BLaER1 (cell line): ENCODE measurements at regions not wholly inside any gene's neighbourhood (a gene's known extent, or its start where the extent isn't known, plus 50 kb on each side); places are given as distances from the start of the nearest gene placed in this dataset.

ENCODE experiments used
- H3K27ac ChIP-seq: shearing (Covaris generic); formaldehyde crosslinking; 2 replicates; pipeline ENCODE4 v1.8.1; 2022
- H3K27me3 ChIP-seq: shearing (Covaris generic); formaldehyde crosslinking; 2 replicates; pipeline ENCODE4 v1.8.1; 2022
- H3K36me3 ChIP-seq: shearing (Covaris generic); formaldehyde crosslinking; 2 replicates; pipeline ENCODE4 v1.8.1; 2022
- H3K4me1 ChIP-seq: shearing (Covaris generic); formaldehyde crosslinking; 2 replicates; pipeline ENCODE4 v1.8.1; 2022
- H3K4me2 ChIP-seq: shearing (Covaris generic); formaldehyde crosslinking; 2 replicates; pipeline ENCODE4 v1.8.1; 2022
- H3K4me3 ChIP-seq: shearing (Covaris generic); formaldehyde crosslinking; 2 replicates; pipeline ENCODE4 v1.8.1; 2022
- H3K9ac ChIP-seq: shearing (Covaris generic); formaldehyde crosslinking; 2 replicates; pipeline ENCODE4 v1.8.1; 2022
- H3K9me3 ChIP-seq: shearing (Covaris generic); formaldehyde crosslinking; 2 replicates; pipeline ENCODE4 v1.8.1; 2022
- H4K20me1 ChIP-seq: shearing (Covaris generic); formaldehyde crosslinking; 2 replicates; pipeline ENCODE4 v1.8.1; 2022
- Cebpa-rat ChIP-seq: shearing (Covaris generic); IDR thresholded peaks from 2 replicates; pipeline ENCODE4 v1.8.1; 2022

GRCh38 chr12:62164036-62164435, 96.2 kb upstream of the USP15 start:
- H3K27ac ChIP-seq: no peak overlapping the region
- TF ChIP-seq Cebpa-rat: no peak
- H3K27me3 ChIP-seq: no peaks in the 10 kb centered on the region
- H3K4me2 ChIP-seq: no peak overlapping the region
- H3K9ac ChIP-seq: no peak overlapping the region
- no peak overlapping the region for H3K4me3 ChIP-seq
- no peaks in the 10 kb centered on the region for H3K36me3 ChIP-seq
- H3K9me3 ChIP-seq: no peaks in the 10 kb centered on the region
- no peaks in the 10 kb centered on the region for H4K20me1 ChIP-seq
- peaks cover 10% of the 10 kb centered on the region for H3K4me1 ChIP-seq

GRCh38 chr12:62166525-62166924, 93.7 kb upstream of the USP15 start:
- Histone ChIP-seq H3K4me1 (no peaks in the 10 kb centered on the region), H3K4me3 (no peak overlapping the region), H3K9me3 (no peaks in the 10 kb centered on the region), H4K20me1 (no peaks in the 10 kb centered on the region), H3K4me2 (no peak overlapping the region), H3K27me3 (no peaks in the 10 kb centered on the region), H3K9ac (no peak overlapping the region), H3K36me3 (no peaks in the 10 kb centered on the region), H3K27ac (no peak overlapping the region)
- no peak for TF ChIP-seq Cebpa-rat

- Histone ChIP-seq H4K20me1 (no peaks in the 10 kb centered on the region), H3K4me1 (no peaks in the 10 kb centered on the region), H3K36me3 (no peaks in the 10 kb centered on the region), H3K9ac (no peak overlapping the region), H3K27ac (no peak overlapping the region), H3K27me3 (no peaks in the 10 kb centered on the region), H3K9me3 (no peaks in the 10 kb centered on the region), H3K4me2 (no peak overlapping the region), H3K4me3 (no peak overlapping the region)
- TF ChIP-seq Cebpa-rat: no peak
Measured at GRCh38 chr12:62168411-62168810, 91.8 kb upstream of the USP15 start.

- no peaks in the 10 kb centered on the region for H3K27me3 ChIP-seq
- no peak for TF ChIP-seq Cebpa-rat
- H3K4me1 ChIP-seq: no peaks in the 10 kb centered on the region
- no peaks in the 10 kb centered on the region for H3K36me3 ChIP-seq
- H3K9me3 ChIP-seq: no peaks in the 10 kb centered on the region
- no peak overlapping the region for H3K4me3 ChIP-seq
- no peak overlapping the region for H3K9ac ChIP-seq
- no peak overlapping the region for H3K27ac ChIP-seq
- H3K4me2 ChIP-seq: no peak overlapping the region
- H4K20me1 ChIP-seq: no peaks in the 10 kb centered on the region
Measured at GRCh38 chr12:62170241-62170640, 90.0 kb upstream of the USP15 start.

GRCh38 chr12:62190689-62191490, 69.3 kb upstream of the USP15 start:
- peaks cover 13% of the 10 kb centered on the region for H3K4me1 ChIP-seq
- no peaks in the 10 kb centered on the region for H4K20me1 ChIP-seq
- peaks cover 27% of the 10 kb centered on the region for H3K27me3 ChIP-seq
- H3K4me2 ChIP-seq: no peak overlapping the region
- peaks cover 6% of the 10 kb centered on the region; the same call in 1 of the 2 replicates for H3K36me3 ChIP-seq
- peak overlapping the region; percentile 63; the same call in 1 of the 2 replicates for H3K4me3 ChIP-seq
- no peak overlapping the region for H3K9ac ChIP-seq
- no peak for TF ChIP-seq Cebpa-rat
- H3K27ac ChIP-seq: no peak overlapping the region
- peaks cover 15% of the 10 kb centered on the region for H3K9me3 ChIP-seq

- Histone ChIP-seq H3K4me1 (peaks cover 20% of the 10 kb centered on the region), H3K4me2 (peak overlapping the region; percentile 90), H3K9me3 (peaks cover 16% of the 10 kb centered on the region), H3K9ac (peak overlapping the region; percentile 27; the same call in 1 of the 2 replicates), H3K27me3 (peaks cover 27% of the 10 kb centered on the region), H3K36me3 (peaks cover 6% of the 10 kb centered on the region; the same call in 1 of the 2 replicates), H3K27ac (no peak overlapping the region), H4K20me1 (no peaks in the 10 kb centered on the region), H3K4me3 (peak overlapping the region; percentile 63)
- TF ChIP-seq Cebpa-rat: no peak
Measured at GRCh38 chr12:62191491-62192179, 68.6 kb upstream of the USP15 start.

- H3K9me3 ChIP-seq: peaks cover 23% of the 10 kb centered on the region
- peaks cover 24% of the 10 kb centered on the region for H3K4me1 ChIP-seq
- H3K27ac ChIP-seq: no peak overlapping the region
- H3K27me3 ChIP-seq: peaks cover 27% of the 10 kb centered on the region
- TF ChIP-seq Cebpa-rat: no peak
- peaks cover 6% of the 10 kb centered on the region; the same call in 1 of the 2 replicates for H3K36me3 ChIP-seq
- H3K4me2 ChIP-seq: peak overlapping the region; percentile 90
- peak overlapping the region; percentile 63 for H3K4me3 ChIP-seq
- peak overlapping the region; percentile 27; the same call in 1 of the 2 replicates for H3K9ac ChIP-seq
- no peaks in the 10 kb centered on the region for H4K20me1 ChIP-seq
Measured at GRCh38 chr12:62192180-62192902, 67.9 kb upstream of the USP15 start.

- TF ChIP-seq Cebpa-rat: no peak
- Histone ChIP-seq H3K27me3 (peaks cover 27% of the 10 kb centered on the region), H3K36me3 (peaks cover 6% of the 10 kb centered on the region; the same call in 1 of the 2 replicates), H4K20me1 (no peaks in the 10 kb centered on the region), H3K4me1 (peaks cover 24% of the 10 kb centered on the region), H3K9ac (no peak overlapping the region), H3K27ac (no peak overlapping the region), H3K9me3 (peaks cover 28% of the 10 kb centered on the region), H3K4me2 (peak overlapping the region; percentile 90), H3K4me3 (no peak overlapping the region)
Measured at GRCh38 chr12:62192903-62193250, 67.3 kb upstream of the USP15 start.

- Histone ChIP-seq H3K4me1 (peaks cover 33% of the 10 kb centered on the region), H3K4me3 (no peak overlapping the region), H3K27me3 (peaks cover 27% of the 10 kb centered on the region), H3K36me3 (peaks cover 6% of the 10 kb centered on the region; the same call in 1 of the 2 replicates), H3K27ac (no peak overlapping the region), H3K9me3 (peaks cover 35% of the 10 kb centered on the region), H4K20me1 (no peaks in the 10 kb centered on the region), H3K4me2 (no peak overlapping the region), H3K9ac (no peak overlapping the region)
- TF ChIP-seq Cebpa-rat: no peak
Measured at GRCh38 chr12:62194031-62194430, 66.2 kb upstream of the USP15 start.

GRCh38 chr12:62194616-62195015, 65.6 kb upstream of the USP15 start:
- H3K27me3 ChIP-seq: peaks cover 27% of the 10 kb centered on the region
- no peak for TF ChIP-seq Cebpa-rat
- H3K4me2 ChIP-seq: no peak overlapping the region
- H3K4me1 ChIP-seq: peaks cover 37% of the 10 kb centered on the region
- no peak overlapping the region for H3K4me3 ChIP-seq
- H3K9me3 ChIP-seq: peaks cover 39% of the 10 kb centered on the region
- H4K20me1 ChIP-seq: no peaks in the 10 kb centered on the region
- H3K27ac ChIP-seq: no peak overlapping the region
- H3K36me3 ChIP-seq: peaks cover 6% of the 10 kb centered on the region; the same call in 1 of the 2 replicates
- no peak overlapping the region for H3K9ac ChIP-seq
